WTC11 (cell line): ENCODE measurements at regions not wholly inside any gene's neighbourhood (a gene's known extent, or its start where the extent isn't known, plus 50 kb on each side); places are given as distances from the start of the nearest gene placed in this dataset.

Experiments used
- CBFB ChIP-seq: sonication (generic); formaldehyde crosslinking; IDR thresholded peaks from 2 replicates; pipeline ENCODE4 v1.8.1; 2022; ENCODE audit warnings: mild to moderate bottlenecking, low read depth, missing genetic modification reagents
- NFE2L1 ChIP-seq: sonication (generic); formaldehyde crosslinking; IDR thresholded peaks from 2 replicates; pipeline ENCODE4 v1.8.1; 2023; ENCODE audit warnings: missing genetic modification reagents
- SMAD3 ChIP-seq: sonication (generic); formaldehyde crosslinking; IDR thresholded peaks from 2 replicates; pipeline ENCODE4 v1.8.0; 2022; ENCODE audit warnings: missing genetic modification reagents, mild to moderate bottlenecking, borderline replicate concordance
- ZNF317 ChIP-seq: sonication (generic); formaldehyde crosslinking; IDR thresholded peaks from 2 replicates; pipeline ENCODE4 v1.8.1; 2023; ENCODE audit warnings: low read depth, mild to moderate bottlenecking, moderate library complexity, missing genetic modification reagents, borderline replicate concordance
- TF ChIP-seq, protein P1 (sequence below): fragments of 200-600 bp; IDR thresholded peaks from 2 replicates; pipeline ENCODE4 v1.8.0; 2022; ENCODE audit warnings: antibody characterized with exemption
- TF ChIP-seq, protein P2 (sequence below): sonication (generic); formaldehyde crosslinking; IDR thresholded peaks from 2 replicates; pipeline ENCODE4 v1.8.0; 2023; ENCODE audit warnings: missing genetic modification reagents

DNA sequence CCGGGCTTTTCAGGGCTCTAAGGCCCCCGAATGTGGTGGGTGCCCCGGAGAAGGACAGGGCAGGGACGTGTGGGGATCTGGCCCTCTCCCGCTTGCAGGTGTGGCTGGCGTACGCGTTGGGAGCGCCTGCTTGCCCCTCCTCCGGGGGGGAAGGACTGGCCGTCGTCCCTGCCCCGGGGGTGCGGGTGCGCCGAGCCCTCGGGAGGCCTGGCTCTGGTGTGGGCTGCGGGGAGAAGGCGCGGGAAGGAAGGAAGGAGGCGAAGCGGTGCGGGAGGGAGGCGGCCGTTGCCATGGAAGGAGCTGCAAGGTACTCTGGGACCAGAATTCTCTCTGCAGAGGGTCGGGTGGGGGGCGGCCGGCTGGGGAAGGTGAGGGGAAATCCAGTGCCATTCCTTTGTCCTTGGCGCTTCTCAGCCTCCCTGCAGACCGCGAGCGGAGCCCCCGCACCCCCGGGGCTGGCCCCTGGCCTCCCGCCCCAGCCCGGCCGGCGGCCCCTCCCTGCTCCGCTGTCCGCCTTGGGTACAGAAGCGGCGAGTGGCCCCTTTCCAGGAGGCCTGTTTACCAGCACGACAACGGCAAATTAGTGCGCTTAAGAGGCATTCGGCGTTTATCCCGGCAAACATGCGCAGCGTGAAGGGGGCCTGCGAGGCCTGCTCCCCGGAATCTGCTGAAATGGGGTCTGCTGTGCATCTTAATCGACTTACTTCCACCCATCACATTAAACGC is 67.1 kb upstream of the UNC5A start:
- TF ChIP-seq, protein P1, sequence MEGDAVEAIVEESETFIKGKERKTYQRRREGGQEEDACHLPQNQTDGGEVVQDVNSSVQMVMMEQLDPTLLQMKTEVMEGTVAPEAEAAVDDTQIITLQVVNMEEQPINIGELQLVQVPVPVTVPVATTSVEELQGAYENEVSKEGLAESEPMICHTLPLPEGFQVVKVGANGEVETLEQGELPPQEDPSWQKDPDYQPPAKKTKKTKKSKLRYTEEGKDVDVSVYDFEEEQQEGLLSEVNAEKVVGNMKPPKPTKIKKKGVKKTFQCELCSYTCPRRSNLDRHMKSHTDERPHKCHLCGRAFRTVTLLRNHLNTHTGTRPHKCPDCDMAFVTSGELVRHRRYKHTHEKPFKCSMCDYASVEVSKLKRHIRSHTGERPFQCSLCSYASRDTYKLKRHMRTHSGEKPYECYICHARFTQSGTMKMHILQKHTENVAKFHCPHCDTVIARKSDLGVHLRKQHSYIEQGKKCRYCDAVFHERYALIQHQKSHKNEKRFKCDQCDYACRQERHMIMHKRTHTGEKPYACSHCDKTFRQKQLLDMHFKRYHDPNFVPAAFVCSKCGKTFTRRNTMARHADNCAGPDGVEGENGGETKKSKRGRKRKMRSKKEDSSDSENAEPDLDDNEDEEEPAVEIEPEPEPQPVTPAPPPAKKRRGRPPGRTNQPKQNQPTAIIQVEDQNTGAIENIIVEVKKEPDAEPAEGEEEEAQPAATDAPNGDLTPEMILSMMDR = no peak
- no peak for TF ChIP-seq SMAD3 (CRISPR knock-in tag)
- TF ChIP-seq NFE2L1 (CRISPR knock-in tag) = no peak
- TF ChIP-seq ZNF317 (CRISPR knock-in tag) = no peak
- TF ChIP-seq, protein P2, sequence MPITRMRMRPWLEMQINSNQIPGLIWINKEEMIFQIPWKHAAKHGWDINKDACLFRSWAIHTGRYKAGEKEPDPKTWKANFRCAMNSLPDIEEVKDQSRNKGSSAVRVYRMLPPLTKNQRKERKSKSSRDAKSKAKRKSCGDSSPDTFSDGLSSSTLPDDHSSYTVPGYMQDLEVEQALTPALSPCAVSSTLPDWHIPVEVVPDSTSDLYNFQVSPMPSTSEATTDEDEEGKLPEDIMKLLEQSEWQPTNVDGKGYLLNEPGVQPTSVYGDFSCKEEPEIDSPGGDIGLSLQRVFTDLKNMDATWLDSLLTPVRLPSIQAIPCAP (CRISPR knock-in tag) = no peak
- no peak for TF ChIP-seq CBFB (CRISPR knock-in tag)
